Sigmoid colon (tissue), 4 donors: ENCODE measurements at regions not wholly inside any gene's neighbourhood (a gene's known extent, or its start where the extent isn't known, plus 50 kb on each side); places are given as distances from the start of the nearest gene placed in this dataset.

Experiments
- CTCF ChIP-seq, 4 experiments: fragments of 450-650 bp in 3 of 4; fragments of 200-600 bp in 1 of 4; IDR thresholded peaks; one replicate each; pipeline ENCODE4 v1.5.1; 2016 to 2019; ENCODE audit warnings: antibody characterized with exemption in 4 of 4, mild to moderate bottlenecking in 3 of 4, moderate library complexity in 2 of 4
- POLR2AphosphoS5 ChIP-seq, 4 donors: sonication (generic); formaldehyde crosslinking; IDR thresholded peaks; one replicate each; pipeline ENCODE4 v1.6.1; 2017; ENCODE audit warnings: antibody characterized with exemption in 4 of 4

GRCh38 chr7:27459731-27460053 lies 203.0 kb downstream of the HIBADH start:
- peak in 1 of 4 donors; percentile 22 for TF ChIP-seq POLR2AphosphoS5 (IDR thresholded peaks at IDR 0.05)
- no peak for TF ChIP-seq CTCF (IDR thresholded peaks at IDR 0.05)
